GM18520 (cell line): ENCODE measurements at regions not wholly inside any gene's neighbourhood (a gene's known extent, or its start where the extent isn't known, plus 50 kb on each side); places are given as distances from the start of the nearest gene placed in this dataset.

Experiments used
- ATAC-seq: cut with Tn5 transposase; IDR thresholded peaks from one replicate; pipeline ENCODE4 v1.9.1; 2021; ENCODE audit not compliant: unreplicated experiment

- no peak for ATAC-seq
These were observed 368.6 kb upstream of the TFPI start for GRCh38 chr2:187922846-187923245.

GRCh38 chr2:187924293-187924692, 367.4 kb upstream of the GULP1 start:
- ATAC-seq = no peak

GRCh38 chr2:187934236-187934635, 357.4 kb upstream of the GULP1 start:
- ATAC-seq = no peak

- no peak for ATAC-seq
These were observed 357.0 kb upstream of the GULP1 start for GRCh38 chr2:187934692-187935091.

- ATAC-seq = no peak
These were observed 356.5 kb upstream of the GULP1 start for GRCh38 chr2:187935126-187935525.

GRCh38 chr2:187936228-187936627, 355.4 kb upstream of the GULP1 start:
- no peak for ATAC-seq

- no peak for ATAC-seq
These were observed 352.5 kb upstream of the GULP1 start for GRCh38 chr2:187939180-187939579.

- ATAC-seq = no peak
These were observed 348.8 kb upstream of the GULP1 start for GRCh38 chr2:187942876-187943275.

- no peak for ATAC-seq
These were observed 347.8 kb upstream of the GULP1 start for GRCh38 chr2:187943772-187944369.

GRCh38 chr2:187949859-187950258, 341.8 kb upstream of the GULP1 start:
- ATAC-seq = no peak

GRCh38 chr2:187951470-187952218, 340.0 kb upstream of the GULP1 start:
- ATAC-seq = no peak

GRCh38 chr2:187956906-187957534, 334.7 kb upstream of the GULP1 start:
- no peak for ATAC-seq

- ATAC-seq = no peak
These were observed 331.9 kb upstream of the GULP1 start for GRCh38 chr2:187959821-187960220.

- ATAC-seq = no peak
These were observed 329.1 kb upstream of the GULP1 start for GRCh38 chr2:187962538-187962937.

- no peak for ATAC-seq
These were observed 326.9 kb upstream of the GULP1 start for GRCh38 chr2:187964746-187965145.

GRCh38 chr2:187966924-187967323, 324.8 kb upstream of the GULP1 start:
- ATAC-seq = no peak

- no peak for ATAC-seq
These were observed 319.8 kb upstream of the GULP1 start for GRCh38 chr2:187971893-187972292.

- ATAC-seq = no peak
These were observed 315.3 kb upstream of the GULP1 start for GRCh38 chr2:187976259-187976985.

GRCh38 chr2:187976986-187977333, 314.7 kb upstream of the GULP1 start:
- ATAC-seq = no peak

- ATAC-seq = no peak
These were observed 313.3 kb upstream of the GULP1 start for GRCh38 chr2:187978356-187978755.

GRCh38 chr2:187982668-187983067, 309.0 kb upstream of the GULP1 start:
- peak; percentile 87 for ATAC-seq

- ATAC-seq = no peak
These were observed 306.5 kb upstream of the GULP1 start for GRCh38 chr2:187985195-187985594.
